Neural cell (in vitro differentiated cells): ENCODE measurements at regions not wholly inside any gene's neighbourhood (a gene's known extent, or its start where the extent isn't known, plus 50 kb on each side); places are given as distances from the start of the nearest gene placed in this dataset.

ENCODE experiments used
- H2AFZ ChIP-seq: fragments of 200-600, 300-800 bp; sonication (generic), shearing (Covaris generic); 2 replicates; pipeline ENCODE4 v1.6.0; 2014; ENCODE audit warnings: low read depth, mild to moderate bottlenecking, antibody characterized with exemption, low read length, moderate library complexity
- H3F3A ChIP-seq: fragments of 200-600 bp; shearing (Covaris generic); 2 replicates; pipeline ENCODE4 v1.6.1; 2016; ENCODE audit warnings: mild to moderate bottlenecking, moderate library complexity, mixed read lengths, antibody characterized with exemption, low read length; ENCODE audit not compliant: insufficient read depth, poor library complexity, severe bottlenecking
- H3K27ac ChIP-seq: fragments of 200-600, 300-800 bp; sonication (generic), shearing (Covaris generic); 2 replicates; pipeline ENCODE4 v1.5.1; 2014; ENCODE audit warnings: mild to moderate bottlenecking, low read length, moderate library complexity
- H3K27me3 ChIP-seq: fragments of 300-800, 200-600 bp; sonication (generic), shearing (Covaris generic); 2 replicates; pipeline ENCODE4 v1.6.0; 2014; ENCODE audit warnings: mild to moderate bottlenecking, low read depth, low read length, moderate library complexity; ENCODE audit not compliant: insufficient read depth
- H3K36me3 ChIP-seq: fragments of 300-800, 200-600 bp; sonication (generic), shearing (Covaris generic); 2 replicates; pipeline ENCODE4 v1.5.1; 2014; ENCODE audit warnings: mild to moderate bottlenecking, antibody characterized with exemption, low read length, moderate library complexity; ENCODE audit not compliant: insufficient read depth
- H3K4me2 ChIP-seq: fragments of 300-800, 200-600 bp; sonication (generic), shearing (Covaris generic); 2 replicates; pipeline ENCODE4 v1.6.0; 2014; ENCODE audit warnings: mild to moderate bottlenecking, low read length
- H3K4me3 ChIP-seq: fragments of 300-800, 200-600 bp; sonication (generic), shearing (Covaris generic); 2 replicates; pipeline ENCODE4 v1.5.1; 2014; ENCODE audit warnings: mild to moderate bottlenecking, low read length, moderate library complexity
- H3K79me2 ChIP-seq: fragments of 200-600 bp; shearing (Covaris generic); replicated peaks from 2 replicates; pipeline ENCODE4 v1.6.0; 2014; ENCODE audit warnings: mild to moderate bottlenecking, low read length, moderate library complexity; ENCODE audit not compliant: insufficient read depth
- H3K9ac ChIP-seq: fragments of 300-800, 200-600 bp; sonication (generic), shearing (Covaris generic); 2 replicates; pipeline ENCODE4 v1.6.1; 2016; ENCODE audit warnings: mild to moderate bottlenecking, low read length, mixed read lengths
- H3K9me2 ChIP-seq: fragments of 200-600 bp; shearing (Covaris generic); 2 replicates; pipeline ENCODE4 v1.6.1; 2016; ENCODE audit warnings: mild to moderate bottlenecking, low read length, mixed read lengths; ENCODE audit not compliant: insufficient read depth
- H3K9me3 ChIP-seq: fragments of 200-600, 300-800 bp; sonication (generic), shearing (Covaris generic); 2 replicates; pipeline ENCODE4 v1.6.1; 2016; ENCODE audit warnings: mild to moderate bottlenecking, mixed run types, low read length, moderate library complexity, mixed read lengths
- H4K20me1 ChIP-seq: fragments of 200-600 bp; shearing (Covaris generic); 2 replicates; pipeline ENCODE4 v1.6.1; 2016; ENCODE audit warnings: mild to moderate bottlenecking, mixed run types; ENCODE audit not compliant: insufficient read depth
- EP300 ChIP-seq: fragments of 450-650 bp; conservative IDR thresholded peaks from 2 replicates; pipeline ENCODE4 v1.6.1; 2014; ENCODE audit warnings: antibody characterized with exemption, mild to moderate bottlenecking, moderate library complexity; ENCODE audit not compliant: poor library complexity, severe bottlenecking
- EZH2 ChIP-seq: fragments of 200-600, 300-800 bp; shearing (Covaris generic), sonication (generic); IDR thresholded peaks from 2 replicates; pipeline ENCODE4 v1.6.1; 2014; ENCODE audit warnings: antibody characterized with exemption, low read length, borderline replicate concordance, mild to moderate bottlenecking; ENCODE audit not compliant: insufficient read depth, poor library complexity, severe bottlenecking
- MXI1 ChIP-seq: fragments of 450-650 bp; conservative IDR thresholded peaks from 2 replicates; pipeline ENCODE4 v1.6.1; 2014; ENCODE audit warnings: antibody characterized with exemption, mild to moderate bottlenecking; ENCODE audit not compliant: poor library complexity, severe bottlenecking
- POLR2AphosphoS5 ChIP-seq: IDR thresholded peaks from 2 replicates; pipeline ENCODE4 v1.6.1; 2012
- RAD21 ChIP-seq: fragments of 450-650 bp; conservative IDR thresholded peaks from 2 replicates; pipeline ENCODE4 v1.6.1; 2014; ENCODE audit warnings: antibody characterized with exemption, mild to moderate bottlenecking, moderate library complexity
- REST ChIP-seq: IDR thresholded peaks from 2 replicates; pipeline ENCODE4 v1.6.1; 2012; ENCODE audit warnings: borderline replicate concordance
- SMC3 ChIP-seq: fragments of 450-650 bp; conservative IDR thresholded peaks from 2 replicates; pipeline ENCODE4 v1.6.1; 2014; ENCODE audit warnings: antibody characterized with exemption, mild to moderate bottlenecking, moderate library complexity; ENCODE audit not compliant: poor library complexity
- TAF1 ChIP-seq: IDR thresholded peaks from 2 replicates; pipeline ENCODE4 v1.6.1; 2012; ENCODE audit warnings: low read depth
- TF ChIP-seq, protein P1 (sequence below): fragments of 450-650 bp; IDR thresholded peaks from 2 replicates; pipeline ENCODE4 v1.5.1; 2014; ENCODE audit warnings: antibody characterized with exemption, mild to moderate bottlenecking, moderate library complexity; ENCODE audit not compliant: poor library complexity, severe bottlenecking

GRCh38 chr9:95746408-95747180, 128.9 kb upstream of the ERCC6L2 start:
- Histone ChIP-seq H4K20me1 (no peaks in the 10 kb centered on the region), H3K27ac (no peak overlapping the region), H3K27me3 (no peaks in the 10 kb centered on the region), H3K4me2 (no peak overlapping the region), H3K9me2 (no peaks in the 10 kb centered on the region), H3F3A (no peaks in the 10 kb centered on the region), H2AFZ (no peak overlapping the region), H3K36me3 (no peaks in the 10 kb centered on the region), H3K9ac (no peak overlapping the region), H3K9me3 (no peaks in the 10 kb centered on the region), H3K79me2 (no peaks in the 10 kb centered on the region), H3K4me3 (no peak overlapping the region)
- TF ChIP-seq, protein P1, sequence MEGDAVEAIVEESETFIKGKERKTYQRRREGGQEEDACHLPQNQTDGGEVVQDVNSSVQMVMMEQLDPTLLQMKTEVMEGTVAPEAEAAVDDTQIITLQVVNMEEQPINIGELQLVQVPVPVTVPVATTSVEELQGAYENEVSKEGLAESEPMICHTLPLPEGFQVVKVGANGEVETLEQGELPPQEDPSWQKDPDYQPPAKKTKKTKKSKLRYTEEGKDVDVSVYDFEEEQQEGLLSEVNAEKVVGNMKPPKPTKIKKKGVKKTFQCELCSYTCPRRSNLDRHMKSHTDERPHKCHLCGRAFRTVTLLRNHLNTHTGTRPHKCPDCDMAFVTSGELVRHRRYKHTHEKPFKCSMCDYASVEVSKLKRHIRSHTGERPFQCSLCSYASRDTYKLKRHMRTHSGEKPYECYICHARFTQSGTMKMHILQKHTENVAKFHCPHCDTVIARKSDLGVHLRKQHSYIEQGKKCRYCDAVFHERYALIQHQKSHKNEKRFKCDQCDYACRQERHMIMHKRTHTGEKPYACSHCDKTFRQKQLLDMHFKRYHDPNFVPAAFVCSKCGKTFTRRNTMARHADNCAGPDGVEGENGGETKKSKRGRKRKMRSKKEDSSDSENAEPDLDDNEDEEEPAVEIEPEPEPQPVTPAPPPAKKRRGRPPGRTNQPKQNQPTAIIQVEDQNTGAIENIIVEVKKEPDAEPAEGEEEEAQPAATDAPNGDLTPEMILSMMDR: no peak
- no peak for TF ChIP-seq EP300
- TF ChIP-seq POLR2AphosphoS5: no peak
- TF ChIP-seq TAF1: no peak
- TF ChIP-seq RAD21: no peak
- TF ChIP-seq SMC3: no peak
- TF ChIP-seq MXI1: no peak
- no peak for TF ChIP-seq REST
- TF ChIP-seq EZH2: no peak

DNA sequence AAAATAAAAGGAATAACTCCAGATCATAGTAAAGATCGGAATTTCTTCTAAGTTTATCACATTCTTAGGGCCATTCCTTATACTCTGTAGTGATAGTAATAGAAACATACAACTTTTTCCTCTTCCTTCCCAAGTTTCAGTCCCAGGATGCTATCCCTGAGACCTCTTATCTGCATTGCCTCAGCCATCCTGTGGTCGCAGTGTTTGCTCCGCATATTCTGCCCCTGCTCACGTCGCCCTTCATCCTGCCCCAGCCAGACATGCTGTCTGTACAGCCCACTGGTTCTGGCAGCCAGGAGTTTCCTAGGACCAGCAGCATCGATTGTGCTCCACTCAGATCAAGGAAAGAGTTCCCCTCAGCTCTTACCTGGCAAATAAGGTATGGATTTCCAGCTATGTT, 132.7 kb upstream of the ERCC6L2 start:
- no peaks in the 10 kb centered on the region for H3K9me2 ChIP-seq
- no peak overlapping the region for H3K27ac ChIP-seq
- no peak for TF ChIP-seq MXI1
- TF ChIP-seq POLR2AphosphoS5: no peak
- no peak for TF ChIP-seq EZH2
- TF ChIP-seq EP300: no peak
- TF ChIP-seq TAF1: no peak
- H3K9me3 ChIP-seq: no peaks in the 10 kb centered on the region
- no peaks in the 10 kb centered on the region for H3F3A ChIP-seq
- H3K36me3 ChIP-seq: no peaks in the 10 kb centered on the region
- H3K4me2 ChIP-seq: no peak overlapping the region
- H3K4me3 ChIP-seq: no peak overlapping the region
- H3K9ac ChIP-seq: no peak overlapping the region
- H4K20me1 ChIP-seq: no peaks in the 10 kb centered on the region
- no peaks in the 10 kb centered on the region for H3K27me3 ChIP-seq
- no peak overlapping the region for H2AFZ ChIP-seq
- no peaks in the 10 kb centered on the region for H3K79me2 ChIP-seq
